ENCODE measurements at regions not wholly inside any gene's neighbourhood (a gene's known extent, or its start where the extent isn't known, plus 50 kb on each side); places are given as distances from the start of the nearest gene placed in this dataset.

DNA sequence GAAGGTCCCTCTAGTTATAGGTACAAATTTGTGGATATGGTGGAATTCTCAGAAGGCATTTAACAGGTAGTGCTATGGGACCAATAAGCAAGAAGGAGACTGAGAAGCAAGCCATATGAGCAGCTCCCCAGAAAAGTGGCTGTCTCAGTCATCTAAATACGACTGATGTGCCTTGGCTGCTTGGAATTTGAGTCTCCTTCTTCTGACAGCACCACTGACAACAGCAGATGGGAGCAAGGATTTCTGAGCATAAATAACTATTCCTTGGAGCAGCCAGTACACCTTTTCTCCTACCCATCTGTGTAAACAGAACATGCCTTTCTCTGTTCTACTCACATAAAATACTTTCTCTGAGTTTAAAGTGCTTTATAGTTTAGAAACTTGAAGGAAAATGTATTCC is 196.2 kb downstream of the GABRG1 start:
- FAIRE-seq (no peak), DNase-seq (ENCODE audit: low read depth) (no peak)
- H3K4me1 ChIP-seq (ENCODE audit: insufficient read depth, low read length) = no peaks in the 10 kb centered on the region
- H3K27me3 ChIP-seq (ENCODE audit: insufficient read depth, low read length) = no peaks in the 10 kb centered on the region
- no peak overlapping the region for H3K4me2 ChIP-seq (ENCODE audit: low read length)
- H3K36me3 ChIP-seq (ENCODE audit: insufficient read depth, low read length) = no peaks in the 10 kb centered on the region
- H3K27ac Mint-ChIP-seq (ENCODE audit: unreplicated experiment) = no peak overlapping the region
- H4K20me1 ChIP-seq (ENCODE audit: insufficient read depth, low read length) = no peaks in the 10 kb centered on the region
- H3K4me3 Mint-ChIP-seq (ENCODE audit: unreplicated experiment) = no peak overlapping the region
- H2AFZ ChIP-seq (ENCODE audit: low read depth, low read length) = no peak overlapping the region
- H3K9me3 ChIP-seq (ENCODE audit: insufficient read depth, low read depth, low read length) = no peaks in the 10 kb centered on the region
- no peak overlapping the region for H3K9ac ChIP-seq (ENCODE audit: low read length)
- no peaks in the 10 kb centered on the region for H3K79me2 ChIP-seq (ENCODE audit: insufficient read depth, low read length)
- TF ChIP-seq, protein P1, sequence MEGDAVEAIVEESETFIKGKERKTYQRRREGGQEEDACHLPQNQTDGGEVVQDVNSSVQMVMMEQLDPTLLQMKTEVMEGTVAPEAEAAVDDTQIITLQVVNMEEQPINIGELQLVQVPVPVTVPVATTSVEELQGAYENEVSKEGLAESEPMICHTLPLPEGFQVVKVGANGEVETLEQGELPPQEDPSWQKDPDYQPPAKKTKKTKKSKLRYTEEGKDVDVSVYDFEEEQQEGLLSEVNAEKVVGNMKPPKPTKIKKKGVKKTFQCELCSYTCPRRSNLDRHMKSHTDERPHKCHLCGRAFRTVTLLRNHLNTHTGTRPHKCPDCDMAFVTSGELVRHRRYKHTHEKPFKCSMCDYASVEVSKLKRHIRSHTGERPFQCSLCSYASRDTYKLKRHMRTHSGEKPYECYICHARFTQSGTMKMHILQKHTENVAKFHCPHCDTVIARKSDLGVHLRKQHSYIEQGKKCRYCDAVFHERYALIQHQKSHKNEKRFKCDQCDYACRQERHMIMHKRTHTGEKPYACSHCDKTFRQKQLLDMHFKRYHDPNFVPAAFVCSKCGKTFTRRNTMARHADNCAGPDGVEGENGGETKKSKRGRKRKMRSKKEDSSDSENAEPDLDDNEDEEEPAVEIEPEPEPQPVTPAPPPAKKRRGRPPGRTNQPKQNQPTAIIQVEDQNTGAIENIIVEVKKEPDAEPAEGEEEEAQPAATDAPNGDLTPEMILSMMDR (IDR thresholded peaks at IDR 0.05; ENCODE audit: insufficient read depth, low read depth, low read length) = no peak
- TF ChIP-seq EZH2 (IDR thresholded peaks at IDR 0.05; ENCODE audit: insufficient read depth, low read length) = no peak
- no peaks in the 10 kb centered on the region for H3K36me3 Mint-ChIP-seq (ENCODE audit: low read depth, unreplicated experiment)
- no peak overlapping the region for H3K4me3 ChIP-seq (ENCODE audit: insufficient read depth, low read depth, low read length)
- H3K27me3 Mint-ChIP-seq (ENCODE audit: low read depth, unreplicated experiment) = no peaks in the 10 kb centered on the region
- no peaks in the 10 kb centered on the region for H3K9me3 Mint-ChIP-seq (ENCODE audit: unreplicated experiment)
- no peaks in the 10 kb centered on the region for H3K4me1 Mint-ChIP-seq (ENCODE audit: low read depth, unreplicated experiment)
- no peak overlapping the region for H3K27ac ChIP-seq (ENCODE audit: low read depth, low read length)

DNA sequence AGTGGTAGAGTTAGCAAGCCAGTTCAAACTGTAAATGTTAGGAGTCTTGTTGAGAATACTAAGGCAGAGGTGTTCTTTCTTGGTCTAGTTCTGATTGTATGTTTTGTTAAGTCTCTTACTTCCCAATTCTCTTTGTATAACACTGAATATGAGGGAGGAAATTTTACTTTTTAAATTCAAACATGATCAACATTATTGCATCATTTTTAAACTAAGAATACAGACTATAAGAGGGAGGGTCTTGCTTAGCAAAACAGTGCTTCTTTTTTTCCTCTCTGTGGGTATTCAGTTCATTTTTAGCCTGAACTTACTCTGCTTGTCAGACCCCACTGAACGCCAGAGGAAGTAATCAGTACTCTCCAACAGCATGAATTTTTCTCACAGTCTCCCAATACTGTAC is 198.0 kb downstream of the GABRG1 start:
- no peaks in the 10 kb centered on the region for H3K9me3 ChIP-seq (ENCODE audit: insufficient read depth, low read depth, low read length)
- no peak overlapping the region for H3K27ac Mint-ChIP-seq (ENCODE audit: unreplicated experiment)
- H3K36me3 ChIP-seq (ENCODE audit: insufficient read depth, low read length) = no peaks in the 10 kb centered on the region
- no peaks in the 10 kb centered on the region for H3K27me3 ChIP-seq (ENCODE audit: insufficient read depth, low read length)
- DNase-seq (ENCODE audit: low read depth) = no peak
- no peak overlapping the region for H3K9ac ChIP-seq (ENCODE audit: low read length)
- H3K4me1 ChIP-seq (ENCODE audit: insufficient read depth, low read length) = no peaks in the 10 kb centered on the region
- H3K79me2 ChIP-seq (ENCODE audit: insufficient read depth, low read length) = no peaks in the 10 kb centered on the region
- H3K4me2 ChIP-seq (ENCODE audit: low read length) = no peak overlapping the region
- no peak overlapping the region for H3K4me3 Mint-ChIP-seq (ENCODE audit: unreplicated experiment)
- H3K4me3 ChIP-seq (ENCODE audit: insufficient read depth, low read depth, low read length) = no peak overlapping the region
- no peak for TF ChIP-seq EZH2 (IDR thresholded peaks at IDR 0.05; ENCODE audit: insufficient read depth, low read length)
- TF ChIP-seq, protein P1 (IDR thresholded peaks at IDR 0.05; ENCODE audit: insufficient read depth, low read depth, low read length) = no peak
- no peak overlapping the region for H2AFZ ChIP-seq (ENCODE audit: low read depth, low read length)
- no peak for FAIRE-seq
- no peaks in the 10 kb centered on the region for H3K36me3 Mint-ChIP-seq (ENCODE audit: low read depth, unreplicated experiment)
- H4K20me1 ChIP-seq (ENCODE audit: insufficient read depth, low read length) = no peaks in the 10 kb centered on the region
- no peaks in the 10 kb centered on the region for H3K27me3 Mint-ChIP-seq (ENCODE audit: low read depth, unreplicated experiment)
- H3K27ac ChIP-seq (ENCODE audit: low read depth, low read length) = no peak overlapping the region
- no peaks in the 10 kb centered on the region for H3K4me1 Mint-ChIP-seq (ENCODE audit: low read depth, unreplicated experiment)
- H3K9me3 Mint-ChIP-seq (ENCODE audit: unreplicated experiment) = no peaks in the 10 kb centered on the region

DNA sequence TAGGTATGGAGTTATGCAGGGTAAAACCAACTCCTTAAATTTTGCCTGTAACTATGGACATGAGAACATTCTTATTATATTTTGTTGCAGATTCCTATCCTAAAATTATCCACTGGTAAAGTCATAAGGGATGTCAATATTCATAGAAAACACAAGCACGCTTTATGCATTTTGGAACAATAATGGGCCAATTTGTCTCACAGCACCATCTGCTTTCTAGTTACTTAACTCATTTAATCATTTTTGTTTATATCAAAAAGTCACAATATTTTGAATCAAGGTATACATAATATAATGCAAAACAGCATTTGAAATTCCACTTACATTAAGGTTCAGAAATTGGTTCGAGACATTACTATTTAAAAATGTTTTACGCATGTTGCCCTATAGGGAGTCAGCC is 203.0 kb downstream of the GABRG1 start:
- H3K4me3 ChIP-seq (ENCODE audit: insufficient read depth, low read depth, low read length) = no peak overlapping the region
- no peak overlapping the region for H3K27ac ChIP-seq (ENCODE audit: low read depth, low read length)
- FAIRE-seq = no peak
- H2AFZ ChIP-seq (ENCODE audit: low read depth, low read length) = no peak overlapping the region
- Mint-ChIP-seq H3K9me3 (ENCODE audit: unreplicated experiment) (peaks cover 2% of the 10 kb centered on the region), H3K27ac (ENCODE audit: unreplicated experiment) (no peak overlapping the region), H3K4me3 (ENCODE audit: unreplicated experiment) (no peak overlapping the region), H3K36me3 (ENCODE audit: low read depth, unreplicated experiment) (no peaks in the 10 kb centered on the region), H3K27me3 (ENCODE audit: low read depth, unreplicated experiment) (no peaks in the 10 kb centered on the region), H3K4me1 (ENCODE audit: low read depth, unreplicated experiment) (no peaks in the 10 kb centered on the region)
- TF ChIP-seq, protein P1 (IDR thresholded peaks at IDR 0.05; ENCODE audit: insufficient read depth, low read depth, low read length) = no peak
- TF ChIP-seq EZH2 (IDR thresholded peaks at IDR 0.05; ENCODE audit: insufficient read depth, low read length) = no peak
- no peak for DNase-seq (ENCODE audit: low read depth)
- H3K27me3 ChIP-seq (ENCODE audit: insufficient read depth, low read length) = no peaks in the 10 kb centered on the region
- no peaks in the 10 kb centered on the region for H3K4me1 ChIP-seq (ENCODE audit: insufficient read depth, low read length)
- no peaks in the 10 kb centered on the region for H3K79me2 ChIP-seq (ENCODE audit: insufficient read depth, low read length)
- H3K4me2 ChIP-seq (ENCODE audit: low read length) = no peak overlapping the region
- no peak overlapping the region for H3K9ac ChIP-seq (ENCODE audit: low read length)
- H3K9me3 ChIP-seq (ENCODE audit: insufficient read depth, low read depth, low read length) = no peaks in the 10 kb centered on the region
- no peaks in the 10 kb centered on the region for H4K20me1 ChIP-seq (ENCODE audit: insufficient read depth, low read length)
- H3K36me3 ChIP-seq (ENCODE audit: insufficient read depth, low read length) = no peaks in the 10 kb centered on the region

Measured in astrocyte (in vitro differentiated cells and primary cell).